ENCODE measurements at regions not wholly inside any gene's neighbourhood (a gene's known extent, or its start where the extent isn't known, plus 50 kb on each side); places are given as distances from the start of the nearest gene placed in this dataset.

GRCh38 chr7:32179567-32179966, 109.4 kb upstream of the PDE1C start:
- H3K27ac Mint-ChIP-seq, result no peak overlapping the region
- H3K27ac ChIP-seq (ENCODE audit: low read depth, low read length), result no peak overlapping the region
- no peaks in the 10 kb centered on the region for H3K36me3 Mint-ChIP-seq
- DNase-seq, result no peak
- no peaks in the 10 kb centered on the region for H3K9me3 ChIP-seq (ENCODE audit: control insufficient read depth in 1 of 2, low read length in 2 of 2)
- H3K4me1 ChIP-seq (ENCODE audit: insufficient read depth, low read length), result no peaks in the 10 kb centered on the region
- CTCF ChIA-PET (ENCODE audit: partially characterized antibody), result no interaction called here
- H3K27me3 Mint-ChIP-seq, result no peaks in the 10 kb centered on the region
- no peaks in the 10 kb centered on the region for H3K36me3 ChIP-seq (ENCODE audit: insufficient read depth, low read length)
- no peak overlapping the region for H3K4me3 ChIP-seq (ENCODE audit: low read length in 2 of 2)
- no peak overlapping the region for H3K4me3 Mint-ChIP-seq
- POLR2A ChIA-PET (ENCODE audit: partially characterized antibody), result no interaction called here
- intact Hi-C loops (cut with micrococcal nuclease), result no loop called here
- H3K4me1 Mint-ChIP-seq, result no peaks in the 10 kb centered on the region
- no peaks in the 10 kb centered on the region for H3K27me3 ChIP-seq (ENCODE audit: insufficient read depth, low read length)
- H3K9me3 Mint-ChIP-seq, result peaks cover 0 to 22% (median 0%) of the 10 kb centered on the region in 8 donors

DNA sequence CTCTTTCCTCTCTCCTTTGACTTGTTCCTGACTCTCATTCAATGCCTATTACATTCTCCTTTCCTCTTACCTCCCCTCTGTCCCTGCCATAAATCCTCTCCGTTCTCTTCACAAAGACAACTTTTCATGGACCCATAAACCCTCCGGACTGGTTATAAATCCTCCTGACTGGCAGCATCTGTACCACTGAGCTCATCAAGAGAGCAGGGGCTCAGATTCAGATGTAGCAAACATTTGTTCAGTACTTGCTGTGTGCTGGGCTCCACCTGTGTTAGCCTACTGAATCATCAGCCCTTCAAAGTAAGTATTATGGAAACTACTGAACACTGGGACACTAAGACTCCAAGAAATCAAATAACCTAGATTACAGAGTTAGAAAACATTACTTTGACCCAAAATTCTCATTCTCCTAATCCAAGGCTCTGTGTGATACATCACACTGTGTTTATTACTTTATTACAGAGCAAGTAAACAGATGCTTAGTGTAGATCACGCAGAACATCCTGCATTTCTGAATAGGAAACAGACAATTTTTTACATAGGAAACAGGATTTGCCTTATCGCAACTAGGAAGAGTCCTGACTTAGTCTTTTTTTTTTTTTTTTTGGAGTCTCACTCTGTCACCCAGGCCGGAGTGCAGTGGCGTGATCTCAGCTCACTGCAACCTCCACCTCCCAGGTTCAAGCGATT, 108.6 kb upstream of the PDE1C start:
- H3K36me3 ChIP-seq (ENCODE audit: insufficient read depth, low read length), result no peaks in the 10 kb centered on the region
- H3K36me3 Mint-ChIP-seq, result no peaks in the 10 kb centered on the region
- H3K27me3 Mint-ChIP-seq, result no peaks in the 10 kb centered on the region
- H3K4me3 Mint-ChIP-seq, result no peak overlapping the region
- no peak for DNase-seq
- H3K27ac ChIP-seq (ENCODE audit: low read depth, low read length), result no peak overlapping the region
- no peaks in the 10 kb centered on the region for H3K4me1 Mint-ChIP-seq
- H3K9me3 Mint-ChIP-seq, result peaks cover 0 to 22% (median 0%) of the 10 kb centered on the region in 8 donors
- intact Hi-C loops (cut with micrococcal nuclease), result no loop called here
- no peak overlapping the region for H3K27ac Mint-ChIP-seq
- H3K9me3 ChIP-seq (ENCODE audit: control insufficient read depth in 1 of 2, low read length in 2 of 2), result no peaks in the 10 kb centered on the region
- CTCF ChIA-PET (ENCODE audit: partially characterized antibody), result no interaction called here
- H3K27me3 ChIP-seq (ENCODE audit: insufficient read depth, low read length), result no peaks in the 10 kb centered on the region
- no peaks in the 10 kb centered on the region for H3K4me1 ChIP-seq (ENCODE audit: insufficient read depth, low read length)
- POLR2A ChIA-PET (ENCODE audit: partially characterized antibody), result no interaction called here
- H3K4me3 ChIP-seq (ENCODE audit: low read length in 2 of 2), result no peak overlapping the region

DNA sequence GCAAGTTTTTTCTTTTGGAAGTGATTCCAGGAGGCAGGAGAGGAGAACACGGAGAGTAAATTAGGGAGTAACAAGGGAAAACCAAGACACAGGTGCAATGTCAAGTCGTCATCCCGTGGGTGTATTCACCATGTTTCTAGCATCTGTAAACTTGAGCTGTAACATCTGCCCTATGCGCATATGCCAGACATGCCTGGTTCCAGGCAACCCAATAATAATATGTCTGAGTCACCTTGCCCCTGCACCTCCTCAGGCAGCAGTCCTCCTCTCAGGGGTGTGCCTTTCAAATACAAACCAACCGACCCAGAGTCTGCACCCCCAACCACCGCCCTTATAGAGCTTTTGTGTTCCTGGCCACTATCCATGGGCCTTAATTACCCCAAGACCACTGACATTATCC, 107.0 kb upstream of the PDE1C start:
- Histone ChIP-seq H3K27ac (ENCODE audit: low read depth, low read length) (no peak overlapping the region), H3K4me3 (ENCODE audit: low read length in 2 of 2) (no peak overlapping the region), H3K9me3 (ENCODE audit: control insufficient read depth in 1 of 2, low read length in 2 of 2) (no peaks in the 10 kb centered on the region), H3K36me3 (ENCODE audit: insufficient read depth, low read length) (no peaks in the 10 kb centered on the region), H3K4me1 (ENCODE audit: insufficient read depth, low read length) (no peaks in the 10 kb centered on the region), H3K27me3 (ENCODE audit: insufficient read depth, low read length) (no peaks in the 10 kb centered on the region)
- Mint-ChIP-seq H3K27me3 (no peaks in the 10 kb centered on the region), H3K36me3 (no peaks in the 10 kb centered on the region), H3K9me3 (peaks cover 0 to 22% (median 2%) of the 10 kb centered on the region in 8 donors), H3K27ac (no peak overlapping the region), H3K4me3 (no peak overlapping the region), H3K4me1 (no peaks in the 10 kb centered on the region)
- no peak for DNase-seq
- CTCF ChIA-PET (ENCODE audit: partially characterized antibody), result no interaction called here
- POLR2A ChIA-PET (ENCODE audit: partially characterized antibody), result no interaction called here
- intact Hi-C loops (cut with micrococcal nuclease), result no loop called here

- DNase-seq, result no peak
- Mint-ChIP-seq H3K4me3 (no peak overlapping the region), H3K36me3 (no peaks in the 10 kb centered on the region), H3K9me3 (peaks cover 0 to 14% (median 0%) of the 10 kb centered on the region in 8 donors), H3K27me3 (no peaks in the 10 kb centered on the region), H3K27ac (no peak overlapping the region), H3K4me1 (no peaks in the 10 kb centered on the region)
- Histone ChIP-seq H3K9me3 (ENCODE audit: control insufficient read depth in 1 of 2, low read length in 2 of 2) (no peaks in the 10 kb centered on the region), H3K27ac (ENCODE audit: low read depth, low read length) (no peak overlapping the region), H3K4me3 (ENCODE audit: low read length in 2 of 2) (no peak overlapping the region), H3K36me3 (ENCODE audit: insufficient read depth, low read length) (no peaks in the 10 kb centered on the region), H3K27me3 (ENCODE audit: insufficient read depth, low read length) (no peaks in the 10 kb centered on the region), H3K4me1 (ENCODE audit: insufficient read depth, low read length) (no peaks in the 10 kb centered on the region)
- POLR2A ChIA-PET (ENCODE audit: partially characterized antibody), result no interaction called here
- CTCF ChIA-PET (ENCODE audit: partially characterized antibody), result interaction anchor here (0.7 kb wide), 1 partner anchor 36 kb away, joined by 4 read pairs; no protein-coding TSS in a partner anchor
- intact Hi-C loops (cut with micrococcal nuclease), result no loop called here
Observed at GRCh38 chr7:32175099-32175498, 104.9 kb upstream of the PDE1C start.

- Mint-ChIP-seq H3K4me1 (no peaks in the 10 kb centered on the region), H3K4me3 (no peak overlapping the region), H3K27ac (no peak overlapping the region), H3K27me3 (no peaks in the 10 kb centered on the region), H3K9me3 (peaks cover 0 to 8% (median 0%) of the 10 kb centered on the region in 8 donors), H3K36me3 (no peaks in the 10 kb centered on the region)
- POLR2A ChIA-PET (ENCODE audit: partially characterized antibody), result no interaction called here
- H3K4me1 ChIP-seq (ENCODE audit: insufficient read depth, low read length), result no peaks in the 10 kb centered on the region
- H3K36me3 ChIP-seq (ENCODE audit: insufficient read depth, low read length), result no peaks in the 10 kb centered on the region
- CTCF ChIA-PET (ENCODE audit: partially characterized antibody), result no interaction called here
- intact Hi-C loops (cut with micrococcal nuclease), result no loop called here
- no peaks in the 10 kb centered on the region for H3K9me3 ChIP-seq (ENCODE audit: control insufficient read depth in 1 of 2, low read length in 2 of 2)
- H3K27ac ChIP-seq (ENCODE audit: low read depth, low read length), result no peak overlapping the region
- H3K27me3 ChIP-seq (ENCODE audit: insufficient read depth, low read length), result no peaks in the 10 kb centered on the region
- no peak overlapping the region for H3K4me3 ChIP-seq (ENCODE audit: low read length in 2 of 2)
- DNase-seq, result no peak
Observed at GRCh38 chr7:32171248-32171647, 101.0 kb upstream of the PDE1C start.

DNA sequence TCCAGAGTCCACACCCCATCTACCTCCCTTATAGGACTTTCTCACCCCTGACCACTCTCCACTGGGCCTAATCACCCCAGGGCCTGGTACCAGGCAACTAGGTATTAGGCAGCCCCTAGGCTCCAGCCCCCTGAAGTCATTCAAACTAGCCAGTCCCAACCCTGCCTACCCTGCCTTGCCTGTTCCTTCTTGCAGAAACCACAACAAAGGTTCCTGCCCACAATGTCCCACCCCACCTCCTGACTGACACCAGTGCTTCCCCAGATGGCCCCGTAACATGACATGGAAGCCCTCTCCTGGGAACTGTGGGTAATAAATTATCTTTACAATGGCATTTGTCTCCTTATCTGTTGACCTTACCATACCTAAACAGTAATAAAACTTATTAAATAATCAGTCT, 100.6 kb upstream of the PDE1C start:
- H3K36me3 ChIP-seq (ENCODE audit: insufficient read depth, low read length), result no peaks in the 10 kb centered on the region
- H3K9me3 ChIP-seq (ENCODE audit: control insufficient read depth in 1 of 2, low read length in 2 of 2), result no peaks in the 10 kb centered on the region
- POLR2A ChIA-PET (ENCODE audit: partially characterized antibody), result no interaction called here
- peaks cover 0 to 9% (median 0%) of the 10 kb centered on the region in 8 donors for H3K9me3 Mint-ChIP-seq
- no peak overlapping the region for H3K27ac ChIP-seq (ENCODE audit: low read depth, low read length)
- H3K36me3 Mint-ChIP-seq, result no peaks in the 10 kb centered on the region
- H3K4me1 Mint-ChIP-seq, result no peaks in the 10 kb centered on the region
- no peaks in the 10 kb centered on the region for H3K27me3 ChIP-seq (ENCODE audit: insufficient read depth, low read length)
- no peak overlapping the region for H3K4me3 Mint-ChIP-seq
- no peaks in the 10 kb centered on the region for H3K4me1 ChIP-seq (ENCODE audit: insufficient read depth, low read length)
- intact Hi-C loops (cut with micrococcal nuclease), result no loop called here
- no peak for DNase-seq
- H3K27ac Mint-ChIP-seq, result no peak overlapping the region
- H3K27me3 Mint-ChIP-seq, result no peaks in the 10 kb centered on the region
- CTCF ChIA-PET (ENCODE audit: partially characterized antibody), result no interaction called here
- no peak overlapping the region for H3K4me3 ChIP-seq (ENCODE audit: low read length in 2 of 2)

DNA sequence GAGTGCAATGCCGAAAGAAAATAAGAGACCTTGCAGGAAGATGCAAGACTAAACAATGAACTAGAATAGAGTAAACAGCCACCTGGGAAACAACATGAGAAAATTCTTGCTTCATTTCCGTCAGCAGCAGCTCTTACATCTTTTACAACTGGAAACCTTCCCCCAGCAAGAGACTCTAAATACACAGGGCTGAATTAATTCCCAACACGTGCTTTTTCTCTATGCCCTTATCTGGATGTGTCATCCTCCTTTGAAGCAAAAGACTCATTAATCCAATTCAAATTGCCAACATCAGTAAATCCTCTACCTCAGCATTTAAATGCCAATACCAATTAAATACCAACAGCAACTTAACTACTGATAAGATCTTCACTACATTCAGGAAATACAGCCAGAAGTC, 99.0 kb upstream of the PDE1C start:
- no peak for DNase-seq
- H3K4me1 Mint-ChIP-seq, result no peaks in the 10 kb centered on the region
- no peak overlapping the region for H3K27ac Mint-ChIP-seq
- H3K4me3 Mint-ChIP-seq, result no peak overlapping the region
- Histone ChIP-seq H3K27ac (ENCODE audit: low read depth, low read length) (no peak overlapping the region), H3K9me3 (ENCODE audit: control insufficient read depth in 1 of 2, low read length in 2 of 2) (no peaks in the 10 kb centered on the region), H3K4me3 (ENCODE audit: low read length in 2 of 2) (no peak overlapping the region), H3K36me3 (ENCODE audit: insufficient read depth, low read length) (no peaks in the 10 kb centered on the region), H3K4me1 (ENCODE audit: insufficient read depth, low read length) (no peaks in the 10 kb centered on the region), H3K27me3 (ENCODE audit: insufficient read depth, low read length) (no peaks in the 10 kb centered on the region)
- intact Hi-C loops (cut with micrococcal nuclease), result no loop called here
- ChIA-PET POLR2A (ENCODE audit: partially characterized antibody) (no interaction called here), CTCF (ENCODE audit: partially characterized antibody) (no interaction called here)
- H3K36me3 Mint-ChIP-seq, result no peaks in the 10 kb centered on the region
- H3K27me3 Mint-ChIP-seq, result no peaks in the 10 kb centered on the region
- H3K9me3 Mint-ChIP-seq, result peaks cover 0 to 9% (median 0%) of the 10 kb centered on the region in 8 donors

DNA sequence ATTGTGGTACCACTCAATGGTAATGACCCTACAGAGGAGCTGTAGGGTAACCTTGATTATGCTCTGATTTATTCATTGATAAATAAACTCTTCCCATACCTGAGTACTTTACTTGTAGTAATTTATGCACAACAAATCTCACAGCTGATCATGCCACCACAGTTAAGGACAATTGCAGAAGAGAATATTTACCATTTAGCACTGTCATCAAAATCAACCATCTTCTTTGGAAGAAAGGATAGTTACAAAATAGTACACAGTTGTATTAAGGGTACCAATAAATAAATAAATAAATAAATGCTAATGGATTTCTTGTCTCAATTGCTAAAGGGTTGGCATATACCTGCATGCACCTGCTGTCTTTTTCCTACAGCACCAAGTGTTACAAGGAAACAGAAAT, 97.6 kb upstream of the PDE1C start:
- Mint-ChIP-seq H3K4me3 (no peak overlapping the region), H3K9me3 (peaks cover 0 to 6% (median 0%) of the 10 kb centered on the region in 8 donors), H3K4me1 (no peaks in the 10 kb centered on the region), H3K27ac (no peak overlapping the region), H3K36me3 (no peaks in the 10 kb centered on the region), H3K27me3 (no peaks in the 10 kb centered on the region)
- no peaks in the 10 kb centered on the region for H3K9me3 ChIP-seq (ENCODE audit: control insufficient read depth in 1 of 2, low read length in 2 of 2)
- no peak for DNase-seq
- no peak overlapping the region for H3K4me3 ChIP-seq (ENCODE audit: low read length in 2 of 2)
- no peak overlapping the region for H3K27ac ChIP-seq (ENCODE audit: low read depth, low read length)
- POLR2A ChIA-PET (ENCODE audit: partially characterized antibody), result no interaction called here
- CTCF ChIA-PET (ENCODE audit: partially characterized antibody), result no interaction called here
- intact Hi-C loops (cut with micrococcal nuclease), result no loop called here
- H3K27me3 ChIP-seq (ENCODE audit: insufficient read depth, low read length), result no peaks in the 10 kb centered on the region
- H3K4me1 ChIP-seq (ENCODE audit: insufficient read depth, low read length), result no peaks in the 10 kb centered on the region
- no peaks in the 10 kb centered on the region for H3K36me3 ChIP-seq (ENCODE audit: insufficient read depth, low read length)
